ENCODE measurements at regions not wholly inside any gene's neighbourhood (a gene's known extent, or its start where the extent isn't known, plus 50 kb on each side); places are given as distances from the start of the nearest gene placed in this dataset.
"Not testable (repeated sequence)": the region's sequence is repeated elsewhere in the genome, so short reads cannot be mapped to it uniquely, and the experiment has no call there.

GRCh38 chr15:24088941-24089340 is 401.8 kb upstream of the NDN start:
- TF ChIP-seq, protein P1, sequence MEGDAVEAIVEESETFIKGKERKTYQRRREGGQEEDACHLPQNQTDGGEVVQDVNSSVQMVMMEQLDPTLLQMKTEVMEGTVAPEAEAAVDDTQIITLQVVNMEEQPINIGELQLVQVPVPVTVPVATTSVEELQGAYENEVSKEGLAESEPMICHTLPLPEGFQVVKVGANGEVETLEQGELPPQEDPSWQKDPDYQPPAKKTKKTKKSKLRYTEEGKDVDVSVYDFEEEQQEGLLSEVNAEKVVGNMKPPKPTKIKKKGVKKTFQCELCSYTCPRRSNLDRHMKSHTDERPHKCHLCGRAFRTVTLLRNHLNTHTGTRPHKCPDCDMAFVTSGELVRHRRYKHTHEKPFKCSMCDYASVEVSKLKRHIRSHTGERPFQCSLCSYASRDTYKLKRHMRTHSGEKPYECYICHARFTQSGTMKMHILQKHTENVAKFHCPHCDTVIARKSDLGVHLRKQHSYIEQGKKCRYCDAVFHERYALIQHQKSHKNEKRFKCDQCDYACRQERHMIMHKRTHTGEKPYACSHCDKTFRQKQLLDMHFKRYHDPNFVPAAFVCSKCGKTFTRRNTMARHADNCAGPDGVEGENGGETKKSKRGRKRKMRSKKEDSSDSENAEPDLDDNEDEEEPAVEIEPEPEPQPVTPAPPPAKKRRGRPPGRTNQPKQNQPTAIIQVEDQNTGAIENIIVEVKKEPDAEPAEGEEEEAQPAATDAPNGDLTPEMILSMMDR (conservative IDR thresholded peaks at IDR 0.05), result not testable (repeated sequence)
- not testable (repeated sequence) for TF ChIP-seq ZFX (IDR thresholded peaks at IDR 0.05)
